Activated CD8-positive, alpha-beta memory T cell treated with anti-CD3 and anti-CD28 coated beads for 4 hours (primary cell): ENCODE measurements at regions not wholly inside any gene's neighbourhood (a gene's known extent, or its start where the extent isn't known, plus 50 kb on each side); places are given as distances from the start of the nearest gene placed in this dataset.

Source experiments
- DNase-seq, 2 donors: peaks; one replicate each; pipeline ENCODE4 v3.0.0-alpha.2; 2020; ENCODE audit warnings: low read depth in 2 of 2

DNA sequence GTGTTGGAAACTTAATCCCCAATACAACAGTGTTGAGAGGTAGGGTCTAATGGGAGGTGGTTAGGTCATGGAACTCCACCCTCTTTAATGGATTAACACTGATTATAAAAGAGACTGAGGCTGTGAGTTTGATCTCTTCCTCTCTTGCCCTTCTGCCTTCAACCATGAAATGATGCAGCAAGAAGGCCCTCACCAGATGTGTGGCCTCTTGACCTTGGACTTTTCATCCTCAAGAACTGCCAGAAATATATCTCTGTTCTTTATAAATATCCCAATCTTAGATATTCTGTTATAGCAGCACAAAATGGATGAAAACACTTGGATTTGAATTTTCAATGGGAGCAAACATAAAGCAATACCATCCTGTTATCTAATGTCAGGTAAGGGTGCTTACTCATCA, 67.6 kb downstream of the NMUR2 start:
- no peak for DNase-seq

DNA sequence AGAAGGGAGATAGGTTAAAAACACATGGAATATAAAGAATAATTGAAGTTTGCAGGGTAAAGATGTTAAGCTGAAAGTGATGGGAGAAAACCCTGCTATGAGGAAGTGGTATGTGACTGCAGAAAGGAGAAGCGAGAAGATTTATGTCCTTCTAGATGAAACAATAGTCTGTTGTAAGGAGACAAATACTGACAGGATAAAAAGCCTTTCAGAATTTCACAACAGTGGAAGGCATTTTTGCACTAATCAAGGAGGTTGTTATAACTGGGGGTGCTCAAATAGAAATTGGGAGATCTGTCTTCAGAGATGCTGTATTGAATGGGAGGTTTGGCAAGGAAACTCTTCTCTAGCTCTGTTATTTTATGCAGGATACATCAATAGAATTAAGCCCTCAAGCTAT, 69.6 kb downstream of the NMUR2 start:
- no peak for DNase-seq

DNA sequence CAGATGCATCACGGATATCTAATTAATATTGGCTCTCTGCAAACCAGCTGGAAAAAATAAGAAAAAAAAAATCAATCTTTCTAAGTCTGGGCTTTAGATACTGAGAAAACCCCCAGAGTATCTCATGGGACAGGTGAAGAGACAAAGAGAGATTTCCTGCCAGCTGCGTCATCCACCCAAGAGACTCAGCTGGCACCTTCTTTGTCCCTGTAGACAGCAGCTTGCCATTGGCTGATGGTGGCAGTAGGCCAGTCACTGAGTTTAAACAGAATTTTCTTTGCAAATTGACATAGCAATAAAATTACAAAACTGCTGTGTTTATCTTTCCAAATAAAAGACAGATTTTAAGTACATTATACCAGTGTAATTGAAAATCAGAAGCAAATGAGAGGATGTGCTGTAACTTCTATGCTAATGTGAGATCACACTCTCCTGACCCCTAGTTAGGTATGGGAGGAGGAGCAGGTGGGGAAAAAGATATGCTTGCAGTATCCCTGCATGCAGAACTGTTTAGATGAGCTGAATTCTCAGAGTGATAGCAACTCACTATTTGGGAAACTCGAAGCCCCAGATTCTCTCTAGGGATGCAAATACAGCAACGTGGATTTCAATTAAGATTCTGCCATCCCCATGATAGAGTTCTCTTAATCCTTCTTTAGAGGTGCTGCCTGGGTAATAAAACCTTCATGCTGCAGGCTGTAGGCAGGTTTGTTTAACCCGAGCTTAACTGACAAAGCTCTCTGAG, 72.2 kb downstream of the NMUR2 start:
- no peak for DNase-seq

DNA sequence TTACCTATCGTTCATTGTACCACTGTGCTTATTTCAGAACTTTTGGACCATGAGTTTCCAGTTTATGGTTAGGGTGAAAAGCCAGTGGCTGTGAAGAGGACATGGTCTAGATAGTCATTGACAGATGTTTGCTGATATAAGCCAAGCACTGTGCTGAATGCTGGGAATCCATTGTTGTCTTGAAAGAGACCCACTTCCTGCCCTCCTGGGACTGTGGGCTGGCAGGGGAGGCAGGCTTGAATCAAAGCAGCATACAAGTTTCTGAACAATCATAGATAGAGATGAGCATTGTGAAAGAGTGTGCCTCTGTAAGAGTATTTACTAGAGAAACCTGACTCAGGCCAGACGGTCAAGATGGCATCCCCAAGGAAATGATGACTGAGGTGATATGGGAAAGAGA, 73.4 kb downstream of the NMUR2 start:
- DNase-seq = no peak

DNA sequence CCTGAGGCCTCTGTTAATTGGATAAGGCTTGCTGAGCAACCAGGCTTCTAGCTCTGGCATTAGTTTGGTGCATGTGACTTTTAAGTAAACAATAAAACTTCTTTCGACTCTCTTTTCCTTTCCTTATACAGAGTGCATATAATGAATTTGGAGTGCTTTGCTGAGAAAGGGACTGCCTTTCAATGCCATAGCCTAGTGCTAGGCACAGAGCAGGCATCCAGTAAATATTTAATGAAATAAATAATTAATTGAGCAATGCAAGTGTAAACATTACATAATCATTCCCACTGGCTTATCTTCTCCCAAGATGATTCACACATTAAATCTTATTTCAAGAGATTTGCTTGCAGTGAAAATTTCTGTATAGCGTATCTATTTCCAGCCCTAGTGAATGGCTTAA, 74.1 kb downstream of the NMUR2 start:
- DNase-seq = no peak

DNA sequence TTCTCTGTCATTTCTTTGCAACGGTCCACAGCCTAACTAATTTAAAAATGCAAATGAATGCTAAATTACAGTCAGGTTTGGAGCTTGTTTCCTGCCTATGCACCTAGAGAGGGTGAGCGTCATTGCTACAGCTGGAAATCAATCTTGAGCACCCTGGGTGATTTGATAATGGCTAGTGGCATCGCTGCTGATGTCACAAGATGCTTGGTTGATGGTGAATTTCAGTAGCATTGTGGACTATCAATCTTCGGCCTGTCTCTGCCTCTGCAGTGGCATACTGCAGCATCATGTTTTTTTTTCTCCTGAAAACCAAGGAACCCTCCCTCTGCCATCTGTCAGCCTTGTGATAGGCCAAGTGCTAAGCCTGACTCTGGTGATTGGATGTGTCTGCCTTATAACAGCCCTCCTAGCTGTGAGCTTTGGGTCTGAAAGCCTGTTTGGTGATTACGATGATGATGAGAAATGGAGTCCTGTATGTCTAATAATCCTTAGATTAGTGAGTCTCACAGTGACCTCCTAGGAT, 75.3 kb downstream of the NMUR2 start:
- no peak for DNase-seq

DNA sequence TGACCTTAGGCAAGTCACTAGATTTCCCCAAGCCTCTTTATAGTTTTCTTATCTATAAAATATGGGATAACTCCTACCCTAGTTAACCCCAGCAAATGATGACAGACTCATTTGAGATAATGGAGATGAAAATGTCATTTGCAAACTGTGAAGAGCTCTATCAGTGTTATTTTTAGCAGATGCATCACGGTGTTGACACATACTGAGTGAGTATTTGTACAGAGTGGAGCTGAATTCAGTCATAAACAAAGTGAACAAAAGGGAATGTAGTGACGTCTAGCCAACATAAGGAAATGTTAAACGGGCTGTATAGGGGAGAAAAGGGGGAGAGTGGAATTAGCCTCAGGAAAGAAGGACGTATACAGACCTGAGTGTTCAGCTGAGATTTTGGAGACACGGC, 75.9 kb downstream of the NMUR2 start:
- DNase-seq = no peak

DNA sequence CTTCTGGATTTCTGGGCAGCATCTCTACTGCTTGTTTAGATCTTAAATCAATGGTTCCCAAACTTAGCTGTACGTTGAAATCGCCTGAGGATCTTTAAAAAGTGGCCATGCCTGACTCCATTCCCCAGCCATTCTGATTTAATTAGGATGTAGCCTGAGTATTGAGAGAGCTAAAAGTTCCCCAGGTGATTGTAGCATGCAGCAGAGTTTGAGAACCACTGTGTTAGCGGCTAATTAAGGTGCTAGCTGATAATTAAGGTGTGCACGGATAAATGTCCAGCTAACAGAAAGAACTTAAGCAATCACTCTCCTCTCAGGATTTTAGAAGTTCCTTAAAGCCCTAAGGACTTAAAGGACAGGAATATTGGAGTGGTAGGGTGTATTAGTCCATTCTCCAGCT, 89.1 kb downstream of the NMUR2 start:
- DNase-seq = no peak

DNA sequence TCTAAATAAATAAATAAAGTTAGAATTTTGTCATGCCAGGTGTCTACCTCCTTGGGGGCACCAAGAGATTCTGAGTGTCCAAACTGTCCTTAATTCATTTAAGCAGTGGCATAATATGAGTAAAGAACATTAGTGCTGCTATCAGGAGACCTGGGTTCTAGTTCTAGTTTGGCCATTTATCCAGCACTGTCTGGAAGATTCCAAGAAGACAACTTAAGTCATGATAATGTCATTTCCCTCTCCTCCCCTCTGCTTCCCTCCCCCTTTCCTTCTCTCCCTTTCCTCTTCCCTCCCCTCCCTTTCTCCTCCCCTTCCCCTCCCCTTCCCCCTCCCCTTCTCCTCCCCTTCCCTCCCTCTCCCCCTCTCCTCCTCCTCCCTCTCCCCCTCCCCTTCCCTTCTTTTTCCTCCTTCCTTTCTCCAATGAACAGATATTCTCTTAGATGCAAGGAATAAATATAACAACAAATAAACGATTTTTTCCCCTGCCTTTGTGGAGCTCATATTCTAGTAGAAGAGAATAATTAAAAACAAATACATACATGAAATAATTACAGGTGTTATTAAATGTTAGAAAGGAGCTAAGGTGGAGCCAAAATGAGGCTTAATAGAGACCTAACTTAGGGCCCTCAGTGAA, 90.8 kb downstream of the NMUR2 start:
- no peak for DNase-seq

DNA sequence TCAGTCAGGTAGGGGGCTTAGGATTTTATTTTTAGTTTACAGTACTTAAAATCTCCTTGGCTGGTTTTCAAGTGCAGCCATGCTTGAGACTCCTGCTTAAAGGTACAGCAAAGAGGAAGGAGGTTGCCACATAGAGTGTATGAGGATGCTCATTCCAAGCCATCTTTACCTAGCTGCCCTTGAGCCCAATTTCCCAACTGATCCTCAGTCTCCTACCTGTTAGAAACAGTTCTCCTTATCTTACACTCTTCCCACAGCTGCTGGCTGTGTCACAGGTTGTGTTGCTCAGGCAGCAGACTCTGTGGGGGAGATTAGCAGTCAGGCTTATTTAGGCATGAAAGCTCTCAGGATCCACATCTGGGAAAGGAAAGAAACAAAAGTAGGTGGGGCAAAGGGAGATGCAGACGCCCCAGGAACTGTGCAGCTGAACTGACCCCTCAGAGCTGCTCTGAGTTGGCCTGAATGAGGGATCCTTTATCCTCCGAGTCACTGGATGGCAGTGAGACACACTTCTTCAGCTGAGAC, 95.1 kb downstream of the NMUR2 start:
- no peak for DNase-seq

DNA sequence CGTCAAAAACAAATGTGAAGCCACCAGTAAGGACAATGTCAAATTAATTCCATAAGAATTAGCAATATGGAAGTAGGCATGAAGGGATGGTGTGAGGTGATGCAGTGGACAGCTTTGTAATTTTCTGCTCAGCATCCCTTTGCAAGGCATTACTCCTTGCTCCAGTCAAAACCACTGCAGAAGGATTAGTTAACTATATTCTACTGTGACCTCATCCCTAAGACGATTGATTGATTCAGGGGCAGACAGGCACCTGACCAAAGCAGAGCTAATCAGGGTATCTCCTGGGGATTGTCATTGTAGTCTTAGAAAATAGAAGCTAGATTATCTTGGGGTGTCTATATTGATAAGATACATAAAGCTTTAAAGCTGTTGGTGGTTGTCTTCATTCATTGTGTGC, 98.7 kb downstream of the NMUR2 start:
- no peak for DNase-seq

DNA sequence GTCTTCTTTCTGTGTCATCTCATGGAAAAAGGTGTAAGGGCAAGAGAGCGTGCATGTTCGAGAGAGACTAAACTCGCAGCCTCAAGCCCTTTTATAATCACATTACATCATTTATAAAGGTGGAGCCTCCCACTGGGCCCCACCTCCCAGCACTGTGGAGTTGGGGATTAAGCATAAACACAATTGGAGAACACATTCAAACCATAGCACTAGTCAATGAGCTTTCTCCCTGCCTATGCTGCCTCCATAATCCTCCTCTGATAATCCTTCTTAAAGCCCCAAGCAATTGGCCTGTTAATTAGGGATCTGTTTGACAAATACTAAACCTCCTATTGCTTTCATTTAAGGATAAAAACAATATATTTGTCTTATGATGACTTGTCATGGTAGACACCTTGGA, 99.6 kb downstream of the NMUR2 start:
- DNase-seq = no peak

DNA sequence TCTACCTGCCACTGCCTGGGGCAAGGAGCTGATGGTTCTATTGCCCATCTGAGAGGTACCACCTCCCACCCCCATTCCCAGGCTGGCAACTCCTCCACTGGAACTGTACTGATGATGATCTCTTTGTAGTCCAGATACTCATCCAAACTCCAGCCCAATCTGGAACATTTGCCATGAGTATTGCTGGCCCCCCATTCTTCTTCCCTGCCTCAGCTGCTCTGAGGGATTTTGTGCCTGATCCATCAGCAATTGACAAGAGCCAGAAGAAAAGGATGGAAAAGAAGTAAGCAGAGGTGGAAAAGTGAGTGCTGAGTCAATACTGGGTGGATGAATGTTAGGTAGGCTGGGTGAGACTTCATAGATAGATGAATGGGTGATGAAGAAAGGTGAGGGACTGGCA, 101.2 kb downstream of the NMUR2 start:
- no peak for DNase-seq

DNA sequence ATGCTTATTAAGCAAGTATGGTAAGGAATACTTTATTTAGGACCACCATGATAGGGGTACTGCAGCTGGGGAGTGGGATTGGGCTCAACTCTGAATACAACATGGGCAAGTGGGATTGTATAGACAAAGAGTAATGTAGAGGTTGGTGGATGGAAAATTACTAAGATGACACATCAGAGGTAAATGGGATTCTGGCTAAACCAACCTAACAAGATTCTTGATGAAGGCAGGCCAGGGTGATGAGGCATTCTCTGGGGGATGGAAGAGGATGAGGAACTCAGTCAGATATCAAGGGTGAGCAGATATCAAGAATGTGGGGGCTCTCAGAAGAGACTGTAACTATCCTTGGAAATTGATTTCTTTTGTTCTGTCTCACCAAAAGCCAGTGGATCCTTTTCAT, 107.2 kb downstream of the NMUR2 start:
- no peak for DNase-seq

DNA sequence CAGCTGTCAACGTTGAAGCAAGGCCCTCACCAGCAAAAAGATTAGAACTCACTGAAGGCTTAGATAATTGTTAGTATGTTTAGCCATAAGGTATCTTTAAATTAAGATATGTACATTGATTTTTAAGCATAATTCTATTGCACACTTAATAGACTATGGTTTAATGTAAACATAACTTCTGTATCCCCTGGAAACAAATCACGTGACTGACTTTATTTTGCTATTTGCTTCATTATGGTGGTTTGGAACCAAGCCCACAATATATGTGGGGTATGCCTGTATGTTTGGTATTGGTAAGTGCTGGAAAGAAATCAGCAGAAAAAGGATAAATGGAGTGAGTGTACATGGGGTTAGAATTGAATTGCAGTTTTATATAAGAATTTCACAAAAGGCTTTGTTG, 111.9 kb downstream of the NMUR2 start:
- no peak for DNase-seq

DNA sequence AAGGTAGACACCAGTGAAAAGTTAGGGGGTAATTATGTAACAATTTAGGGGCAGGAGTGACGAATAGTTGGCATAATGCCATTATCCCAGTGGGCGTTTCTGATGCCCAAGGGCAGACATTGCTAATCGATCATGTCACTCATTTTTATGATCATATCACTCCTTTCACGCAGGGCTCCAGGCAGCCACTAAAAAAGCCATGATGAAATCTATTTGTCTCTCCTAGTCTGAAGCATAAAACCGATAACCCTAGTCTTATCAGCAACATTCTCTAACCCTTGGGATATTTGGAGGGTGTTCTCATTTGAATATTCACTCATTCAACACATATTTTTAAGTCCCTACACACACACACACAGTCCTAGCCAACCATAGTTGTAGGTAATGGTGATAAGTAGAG, 114.9 kb downstream of the NMUR2 start:
- no peak for DNase-seq

DNA sequence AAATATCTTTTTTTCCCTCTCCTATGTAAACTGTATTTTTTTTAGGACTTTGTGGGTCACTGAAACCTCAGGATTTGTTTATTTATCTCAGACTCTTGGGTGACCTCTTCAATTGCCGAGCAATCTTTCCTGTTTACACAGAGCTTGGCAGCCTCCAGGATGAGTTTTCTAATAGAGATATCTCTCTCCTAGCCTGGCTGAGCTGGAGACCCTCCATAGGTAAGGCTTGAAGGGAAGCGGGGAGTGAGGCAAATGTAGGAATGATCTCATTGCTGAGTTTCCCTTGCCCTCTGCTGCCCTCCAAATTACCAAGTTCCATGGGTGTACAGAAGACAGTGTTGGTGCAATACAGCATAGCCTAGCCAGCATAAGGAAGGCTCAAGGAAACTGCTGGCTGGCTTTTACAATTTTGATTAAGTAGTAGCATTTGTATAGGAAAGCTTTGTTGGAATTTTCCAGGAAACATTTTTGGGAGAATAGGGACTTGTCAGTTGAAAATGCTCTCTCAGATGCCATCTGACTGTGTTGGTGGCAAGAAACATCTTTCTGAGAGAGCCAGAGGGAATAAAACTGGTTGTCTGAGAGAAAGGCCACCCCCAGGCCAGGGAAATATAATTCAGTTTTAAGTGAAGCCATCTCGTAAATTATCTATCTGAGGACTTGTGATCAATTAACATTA, 116.0 kb downstream of the NMUR2 start:
- DNase-seq = no peak

DNA sequence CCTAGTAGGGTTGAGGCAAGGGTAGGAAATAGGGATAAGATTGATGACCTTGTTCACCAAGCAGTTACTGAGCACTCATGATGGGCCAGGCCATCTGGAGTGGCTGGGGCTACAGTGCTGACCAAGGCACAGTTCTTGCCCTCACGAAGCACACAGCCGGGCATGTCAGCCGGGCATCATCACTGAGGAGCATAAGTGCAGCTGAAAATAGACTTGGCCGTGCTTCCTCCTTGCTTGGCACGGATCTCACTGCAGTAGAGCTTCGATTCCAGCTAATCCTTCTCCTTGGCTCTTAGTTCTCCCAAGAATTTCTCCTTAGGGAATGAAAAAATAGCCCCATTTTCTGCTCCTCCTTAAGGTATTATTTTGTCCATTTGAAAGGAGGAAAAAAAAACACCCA, 116.6 kb downstream of the NMUR2 start:
- no peak for DNase-seq

DNA sequence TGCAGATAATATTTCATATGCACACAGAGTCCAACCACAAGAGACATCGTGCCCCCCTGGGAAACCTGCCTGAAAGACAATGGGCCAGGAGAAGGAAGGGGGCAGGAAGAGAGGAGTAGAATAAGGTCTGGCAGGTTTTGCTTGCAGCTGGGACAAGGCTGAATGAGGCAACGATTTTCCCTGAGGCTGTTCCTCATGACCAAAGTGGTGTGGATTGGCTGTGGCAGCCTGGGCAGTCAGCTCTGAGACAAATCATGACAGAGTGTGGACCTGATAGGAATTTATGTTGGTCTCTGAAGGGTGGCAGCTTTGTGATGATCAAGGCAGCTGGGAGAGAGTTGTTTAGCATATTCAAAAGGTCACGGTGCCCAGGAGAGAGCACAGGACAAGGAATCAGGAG, 119.3 kb downstream of the NMUR2 start:
- no peak for DNase-seq

DNA sequence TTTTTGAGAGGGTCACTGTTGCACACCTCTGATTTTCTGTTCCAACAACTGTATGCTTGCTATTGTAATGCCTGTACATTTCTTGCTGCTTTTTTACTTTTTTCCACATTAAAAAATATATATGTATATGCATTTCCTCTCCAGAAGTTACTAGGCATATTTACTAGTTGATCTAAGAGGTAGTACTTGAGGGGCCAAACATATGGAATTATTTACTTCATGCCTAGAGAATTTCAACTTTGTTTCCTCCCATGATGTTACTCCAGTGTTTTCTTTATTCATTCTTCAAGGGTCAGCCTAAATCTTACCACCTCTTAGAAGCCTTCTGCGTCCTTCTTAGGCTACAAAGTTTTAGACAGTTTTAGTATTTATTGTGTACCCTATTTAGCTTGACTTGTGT, 122.7 kb downstream of the NMUR2 start:
- DNase-seq = no peak

DNA sequence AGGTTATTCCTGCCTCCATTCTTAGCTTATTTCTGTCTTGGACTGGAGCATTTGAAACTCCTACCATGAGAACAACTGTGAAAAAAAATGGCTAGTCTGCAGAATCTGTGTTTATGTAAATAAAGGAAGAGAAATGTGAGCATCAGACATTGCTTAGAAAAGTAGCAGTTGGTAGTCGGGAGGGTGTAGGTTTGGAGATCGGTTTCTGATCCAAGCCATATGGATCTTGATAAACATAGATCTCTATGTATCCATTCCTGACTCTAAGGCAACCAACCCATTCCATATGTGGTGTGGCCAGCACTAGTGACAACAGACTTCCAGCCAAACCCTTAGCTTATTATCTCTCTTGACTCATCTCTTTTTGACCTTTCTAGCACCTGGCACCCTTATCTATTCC, 127.1 kb downstream of the NMUR2 start:
- DNase-seq = no peak

DNA sequence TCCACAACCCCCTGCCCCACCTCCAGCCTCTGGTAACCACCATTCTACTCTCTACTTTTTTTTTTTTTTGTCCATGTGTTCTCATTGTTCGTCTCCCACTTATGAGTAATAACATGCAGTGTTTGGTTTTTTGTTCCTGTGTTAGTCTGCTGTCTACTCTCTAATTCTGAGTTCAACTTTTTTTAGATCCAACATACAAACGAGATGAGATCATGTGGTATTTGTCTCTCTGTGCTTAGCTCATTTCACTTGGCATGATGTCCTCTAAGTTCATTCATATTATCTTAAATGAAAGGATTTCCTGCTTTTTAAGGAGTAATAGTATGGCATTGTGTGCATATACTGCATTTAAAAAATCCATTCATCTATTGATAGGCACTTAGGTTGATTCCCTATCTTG, 130.9 kb downstream of the NMUR2 start:
- DNase-seq = no peak

DNA sequence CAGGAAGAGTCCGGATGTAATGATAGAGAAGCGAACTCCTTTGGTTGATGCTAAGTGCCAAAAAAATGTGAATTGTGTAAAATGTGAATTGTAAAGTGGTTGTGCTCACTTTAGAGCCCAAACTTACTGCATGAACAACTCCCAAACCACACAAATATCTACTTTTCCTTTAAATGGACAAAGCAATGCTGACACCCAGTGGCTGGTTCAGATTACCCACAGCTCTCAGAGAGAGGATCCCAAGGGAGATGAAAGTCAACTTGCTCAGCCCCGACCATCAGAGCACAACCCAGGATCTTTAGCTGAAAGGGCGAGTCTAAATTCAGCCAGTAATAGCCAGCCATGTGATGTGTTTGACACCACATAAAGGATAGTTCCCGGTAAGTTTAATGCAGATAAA, 133.7 kb downstream of the NMUR2 start:
- DNase-seq = no peak
